Upper lobe of left lung (tissue), 6 donors: ENCODE measurements at regions not wholly inside any gene's neighbourhood (a gene's known extent, or its start where the extent isn't known, plus 50 kb on each side); places are given as distances from the start of the nearest gene placed in this dataset.

Experiments used
- ATAC-seq, 2 donors: fragments of 200-7000 bp; cut with Tn5 transposase; one replicate each; pipeline ENCODE4 v1.9.1; 2022; ENCODE audit warnings: mild to moderate bottlenecking in 2 of 2, moderate library complexity in 2 of 2; ENCODE audit not compliant: low FRiP score in 2 of 2
- DNase-seq, 2 donors: peaks; one replicate each; pipeline ENCODE4 v3.0.0-alpha.2; 2019 to 2020
- H3K27ac ChIP-seq, 4 donors: fragments of 200-600 bp; sonication (generic); one replicate each; pipeline ENCODE4 v1.5.1; 2016 to 2019
- H3K27me3 ChIP-seq, 4 donors: fragments of 200-600 bp; sonication (generic); one replicate each; pipeline ENCODE4 v1.5.1; 2017 to 2019
- H3K36me3 ChIP-seq, 4 donors: fragments of 200-600 bp; sonication (generic); one replicate each; pipeline ENCODE4 v1.5.1; 2016 to 2019
- H3K4me1 ChIP-seq, 4 donors: fragments of 200-600 bp; sonication (generic); one replicate each; pipeline ENCODE4 v1.5.1; 2018 to 2019
- H3K4me3 ChIP-seq, 4 donors: fragments of 200-600 bp; sonication (generic); one replicate each; pipeline ENCODE4 v1.5.1; 2017 to 2019; ENCODE audit warnings: mild to moderate bottlenecking in 2 of 4, moderate library complexity in 1 of 4
- H3K9me3 ChIP-seq, 4 donors: fragments of 200-600 bp; sonication (generic); one replicate each; pipeline ENCODE4 v1.5.1; 2018 to 2019
- CTCF ChIP-seq, 6 experiments: fragments of 450-650 bp in 4 of 6; fragments of 200-600 bp in 2 of 6; sonication (generic) in 2 of 6; IDR thresholded peaks; one replicate each; pipeline ENCODE4 v1.5.1; 2016 to 2019; ENCODE audit warnings: antibody characterized with exemption in 6 of 6
- EP300 ChIP-seq, 4 donors: sonication (generic); formaldehyde crosslinking; IDR thresholded peaks; one replicate each; pipeline ENCODE4 v1.5.1; 2017; ENCODE audit warnings: antibody characterized with exemption in 4 of 4, control low read depth in 2 of 4
- POLR2A ChIP-seq, 4 donors: fragments of 450-650 bp; IDR thresholded peaks; one replicate each; pipeline ENCODE4 v1.5.1; 2016 to 2017; ENCODE audit warnings: antibody characterized with exemption in 4 of 4, mild to moderate bottlenecking in 2 of 4
- POLR2AphosphoS5 ChIP-seq, 2 donors: sonication (generic); formaldehyde crosslinking; IDR thresholded peaks; one replicate each; pipeline ENCODE4 v1.5.1; 2017; ENCODE audit warnings: antibody characterized with exemption in 2 of 2
- WGBS, 2 donors: methylation state at CpG; one replicate each; pipeline ENCODE4 v1.1.5; 2017 to 2018; 5-methylcytosine and 5-hydroxymethylcytosine counted together
- donor health status: DM: no; HTN: no; CAD: no; lungs with moderate emphysema.
- donor health status: DM: no; HTN: yes; CAD: no; lungs with severe emphysema.

DNA sequence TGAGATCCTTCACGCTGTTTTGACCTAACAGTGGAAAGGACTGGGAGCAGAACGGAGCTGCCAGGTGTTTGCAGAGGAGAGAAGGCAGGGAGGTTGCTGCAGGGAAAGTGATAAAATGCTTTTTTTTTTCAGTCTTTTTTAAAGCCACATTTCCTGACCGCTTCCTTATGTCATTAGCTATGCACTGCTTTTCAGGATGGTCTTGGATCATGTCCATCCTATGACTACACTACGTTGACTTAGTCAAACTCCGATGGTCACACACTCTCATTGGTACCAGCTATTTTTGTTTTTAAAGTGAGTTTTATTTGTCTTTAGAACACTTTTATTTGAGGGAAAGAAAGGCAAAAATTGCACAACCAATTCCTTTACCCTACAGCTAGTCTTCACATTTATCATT is 89.2 kb upstream of the EXOC2 start:
- DNase-seq (no peak), ATAC-seq (no peak)
- Histone ChIP-seq H3K4me3 (no peak overlapping the region), H3K27me3 (no peaks in the 10 kb centered on the region), H3K9me3 (no peaks in the 10 kb centered on the region), H3K36me3 (no peaks in the 10 kb centered on the region), H3K4me1 (no peaks in the 10 kb centered on the region), H3K27ac (no peak overlapping the region)
- 70 to 71% methylated on average over 5 of the region's 5 CpGs for WGBS, 2 donors
- no peak for TF ChIP-seq CTCF (IDR thresholded peaks at IDR 0.05)
- no peak for TF ChIP-seq POLR2AphosphoS5 (IDR thresholded peaks at IDR 0.05)
- TF ChIP-seq POLR2A (IDR thresholded peaks at IDR 0.05) = no peak
- no peak for TF ChIP-seq EP300 (IDR thresholded peaks at IDR 0.05)

DNA sequence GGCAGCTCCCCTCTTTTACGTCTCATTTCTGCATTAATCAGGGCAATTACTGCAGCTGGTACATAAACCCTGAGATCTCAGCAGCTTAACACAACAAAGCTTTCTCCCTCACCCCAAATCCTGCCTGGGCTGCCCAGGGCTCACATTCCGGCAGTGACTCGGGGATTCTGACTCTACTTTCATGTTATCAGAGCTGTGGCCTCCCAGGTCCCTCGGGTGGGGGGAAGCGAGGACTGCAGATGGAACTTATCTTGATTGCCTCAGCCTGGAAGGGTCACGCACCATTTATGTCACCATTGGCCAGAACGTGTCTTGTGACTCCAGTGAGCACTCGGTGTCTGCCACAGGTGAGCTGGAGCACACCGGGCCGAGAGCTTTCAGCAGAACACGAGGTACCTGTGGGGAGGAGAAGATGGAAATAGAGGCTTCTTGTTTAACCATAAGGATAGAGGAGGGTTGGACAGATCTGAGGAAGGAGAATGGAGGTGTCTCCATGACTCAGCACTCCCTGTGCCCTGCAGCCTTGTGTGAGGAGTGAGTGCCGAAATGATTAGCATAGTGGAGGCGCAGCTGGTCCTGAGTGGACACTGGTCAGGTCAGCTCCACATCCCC is 88.5 kb upstream of the EXOC2 start:
- no peak for TF ChIP-seq POLR2A (IDR thresholded peaks at IDR 0.05)
- TF ChIP-seq CTCF (IDR thresholded peaks at IDR 0.05) = no peak
- no peak for TF ChIP-seq EP300 (IDR thresholded peaks at IDR 0.05)
- no peak for TF ChIP-seq POLR2AphosphoS5 (IDR thresholded peaks at IDR 0.05)
- DNase-seq (no peak), ATAC-seq (no peak)
- H3K27ac ChIP-seq = no peak overlapping the region
- no peaks in the 10 kb centered on the region for H3K9me3 ChIP-seq
- H3K27me3 ChIP-seq = no peaks in the 10 kb centered on the region
- 76 to 86% methylated on average over 13 of the region's 13 CpGs for WGBS, 2 donors
- no peak overlapping the region for H3K4me3 ChIP-seq
- no peaks in the 10 kb centered on the region for H3K36me3 ChIP-seq
- no peaks in the 10 kb centered on the region for H3K4me1 ChIP-seq

DNA sequence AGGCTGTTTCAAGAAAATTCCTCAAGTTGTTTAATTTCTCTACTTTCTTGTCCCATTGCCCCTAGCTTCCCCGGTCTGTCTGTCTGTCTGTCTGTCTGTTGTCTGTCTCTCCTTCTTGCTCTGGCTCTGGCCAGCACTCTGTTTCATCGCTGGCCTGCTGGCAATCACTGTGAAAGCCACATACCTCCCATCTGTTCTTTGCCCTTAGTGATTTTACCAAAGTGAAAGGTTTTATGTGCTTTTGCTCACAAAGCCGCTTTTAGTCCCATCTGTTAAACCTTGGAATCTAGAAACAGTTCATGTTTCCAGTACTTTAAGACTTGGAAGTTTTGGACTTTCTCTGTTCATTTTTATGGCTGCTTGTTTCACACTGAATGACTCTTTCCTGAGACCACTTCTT is 87.8 kb upstream of the EXOC2 start:
- no peak for DNase-seq

DNA sequence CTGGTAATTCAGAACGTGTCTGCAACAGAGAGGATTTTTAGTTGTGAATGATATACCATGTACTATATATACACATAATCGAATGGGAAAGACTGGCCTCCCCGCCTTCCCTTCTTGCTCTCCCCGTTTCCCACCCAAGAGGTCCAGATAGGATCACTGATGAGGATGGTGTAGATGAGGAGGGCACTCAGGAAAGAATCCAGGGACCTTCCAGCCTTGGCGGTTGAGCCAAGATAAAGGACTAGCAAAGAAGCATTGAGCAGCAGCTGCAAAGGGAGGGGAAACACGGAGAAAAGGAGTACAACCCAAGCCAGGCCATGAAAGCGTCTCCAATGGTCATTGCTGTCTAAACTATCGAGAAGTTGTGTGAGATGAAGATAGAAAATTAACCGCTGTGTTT is 84.0 kb upstream of the EXOC2 start:
- Histone ChIP-seq H3K9me3 (no peaks in the 10 kb centered on the region), H3K4me1 (peaks cover 0 to 6% (median 2%) of the 10 kb centered on the region in 4 donors), H3K27me3 (no peaks in the 10 kb centered on the region), H3K4me3 (no peak overlapping the region), H3K36me3 (no peaks in the 10 kb centered on the region), H3K27ac (peak overlapping the region in 2 of 4 donors; percentile 44 to 57)
- TF ChIP-seq POLR2A (IDR thresholded peaks at IDR 0.05) (no peak), POLR2AphosphoS5 (IDR thresholded peaks at IDR 0.05) (no peak), CTCF (IDR thresholded peaks at IDR 0.05) (no peak), EP300 (IDR thresholded peaks at IDR 0.05) (no peak)
- DNase-seq (no peak), ATAC-seq (no peak)
- WGBS, 2 donors = 80 to 84% methylated on average over 9 of the region's 9 CpGs

More for the DNA sequence above, 87.8 kb upstream of the EXOC2 start:
- TF ChIP-seq CTCF (IDR thresholded peaks at IDR 0.05) (no peak), EP300 (IDR thresholded peaks at IDR 0.05) (no peak), POLR2AphosphoS5 (IDR thresholded peaks at IDR 0.05) (no peak), POLR2A (IDR thresholded peaks at IDR 0.05) (no peak)
- peaks cover 0 to 5% (median 2%) of the 10 kb centered on the region in 4 donors for H3K4me1 ChIP-seq
- 88 to 94% methylated on average over 2 to 3 of the region's 3 CpGs for WGBS, 2 donors
- H3K9me3 ChIP-seq = no peaks in the 10 kb centered on the region
- H3K27ac ChIP-seq = no peak overlapping the region
- H3K4me3 ChIP-seq = no peak overlapping the region
- ATAC-seq = no peak
- no peaks in the 10 kb centered on the region for H3K36me3 ChIP-seq
- no peaks in the 10 kb centered on the region for H3K27me3 ChIP-seq

- H3K27me3 ChIP-seq = no peaks in the 10 kb centered on the region
- no peaks in the 10 kb centered on the region for H3K9me3 ChIP-seq
- no peaks in the 10 kb centered on the region for H3K36me3 ChIP-seq
- TF ChIP-seq EP300 (IDR thresholded peaks at IDR 0.05) (peak in 1 of 4 donors; percentile 27), CTCF (IDR thresholded peaks at IDR 0.05) (no peak), POLR2AphosphoS5 (IDR thresholded peaks at IDR 0.05) (peak in 1 of 2 donors; percentile 43)
- H3K27ac ChIP-seq = peak overlapping the region in 2 of 4 donors; percentile 44 to 57
- peaks cover 0 to 6% (median 2%) of the 10 kb centered on the region in 4 donors for H3K4me1 ChIP-seq
- ATAC-seq (no peak), DNase-seq (no peak)
- 55 to 61% methylated on average over 3 of the region's 3 CpGs for WGBS, 2 donors
- no peak overlapping the region for H3K4me3 ChIP-seq
These were observed 83.6 kb upstream of the EXOC2 start for GRCh38 chr6:776528-776931.
